ENCODE measurements at regions not wholly inside any gene's neighbourhood (a gene's known extent, or its start where the extent isn't known, plus 50 kb on each side); places are given as distances from the start of the nearest gene placed in this dataset.

DNA sequence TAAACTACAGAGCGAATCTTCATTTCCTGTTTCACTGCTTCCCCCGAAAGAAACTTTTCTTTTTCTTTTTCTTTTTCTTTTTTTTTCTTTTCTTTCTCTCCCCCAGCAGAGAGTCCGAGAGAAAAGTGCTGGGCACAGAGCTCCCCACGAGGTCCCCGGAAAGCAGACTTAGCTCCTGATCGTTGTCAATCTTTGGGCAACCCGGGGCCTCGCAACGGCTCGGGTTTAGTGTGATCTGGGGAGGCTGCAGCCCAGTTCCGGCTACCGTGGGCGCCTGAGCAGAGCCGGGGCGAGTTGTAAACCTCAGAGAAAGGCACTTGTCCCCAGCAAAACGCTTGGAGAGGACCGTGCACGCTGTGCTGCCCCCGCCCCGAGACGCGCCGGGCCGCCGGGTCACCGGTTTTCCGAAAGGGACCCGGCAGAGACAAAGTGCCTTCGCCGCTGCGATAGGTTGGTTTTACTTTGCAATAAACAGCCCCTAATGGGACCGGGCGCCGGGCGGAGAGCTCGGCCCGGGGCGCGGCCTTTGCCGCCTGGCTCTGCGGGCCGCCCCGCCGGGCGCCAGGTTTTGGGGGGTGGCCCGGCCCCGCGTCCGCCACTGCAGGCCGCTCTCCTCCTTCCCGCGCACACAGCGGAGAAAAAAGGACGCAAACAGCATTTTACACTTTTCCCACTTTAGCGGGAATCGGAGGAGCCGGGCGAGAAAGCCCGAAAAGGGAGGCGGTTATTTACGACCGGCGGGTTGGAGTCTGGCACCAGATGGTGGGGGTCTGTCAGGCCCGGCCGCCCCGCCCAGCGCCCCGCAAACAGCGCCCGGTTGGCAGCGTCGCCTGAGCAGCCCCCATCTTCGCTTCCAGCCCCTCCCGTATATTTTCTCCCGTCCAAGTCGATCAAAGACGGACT lies 136.0 kb downstream of the INSIG2 start (continued):
- TF ChIP-seq ZNF224 (CRISPR knock-in tag; IDR thresholded peaks at IDR 0.05) = no peak
- TF ChIP-seq ZNF785 (CRISPR knock-in tag; IDR thresholded peaks at IDR 0.05) = no peak

DNA sequence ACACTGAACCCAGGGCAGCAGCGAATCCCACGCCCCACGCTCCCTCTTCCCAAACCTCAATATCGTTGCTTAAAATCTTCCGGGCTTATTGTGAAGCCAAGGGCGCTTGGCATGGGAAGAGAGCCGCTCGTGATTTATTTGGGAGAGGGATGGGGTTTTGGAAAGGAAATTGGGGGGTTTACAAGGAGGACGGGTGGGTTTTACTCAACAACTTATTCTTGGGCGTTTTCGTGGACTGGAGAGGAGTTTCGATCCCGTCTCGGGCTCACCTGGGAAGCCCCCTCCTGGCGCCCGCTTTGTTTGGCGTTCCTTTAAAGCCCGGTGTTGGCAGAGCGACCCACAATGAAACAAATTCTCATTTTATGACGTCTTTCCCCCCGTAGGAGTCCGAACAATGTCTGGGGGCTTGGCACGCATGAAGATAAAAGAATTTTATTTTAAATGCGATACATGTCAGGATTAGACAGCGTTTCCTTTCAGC lies 135.3 kb downstream of the INSIG2 start:
- ChIA-PET CTCF (ENCODE audit: low intra/inter-chr PET ratio) (no interaction called here), POLR2A (interaction anchor here (0.7 kb wide), 1 partner anchor 13 kb away, joined by 4 read pairs; no protein-coding TSS in a partner anchor)
- H3K9me1 ChIP-seq (ENCODE audit: control insufficient read depth, insufficient read depth, low read length) = no peaks in the 10 kb centered on the region
- H3K4me2 ChIP-seq (ENCODE audit: insufficient read depth, low read length) = no peak overlapping the region
- in situ Hi-C loops (cut with MboI) = no loop called here
- H3K79me2 ChIP-seq (ENCODE audit: control insufficient read depth, insufficient read depth, low read length) = no peaks in the 10 kb centered on the region
- H3K9me3 ChIP-seq (replicated peaks; ENCODE audit: control insufficient read depth, insufficient read depth, low read depth, low read length) = no peaks in the 10 kb centered on the region
- no peaks in the 10 kb centered on the region for H3K36me3 ChIP-seq (ENCODE audit: control insufficient read depth, insufficient read depth, low read length)
- no peak overlapping the region for H3K4me3 ChIP-seq
- intact Hi-C loops (cut with micrococcal nuclease) = loop anchor here (5.0 kb wide), 1 partner anchor 181 kb away; no protein-coding TSS in a partner anchor
- H2AFZ ChIP-seq (ENCODE audit: low read depth, low read length) = no peak overlapping the region
- H4K20me1 ChIP-seq (replicated peaks; ENCODE audit: control insufficient read depth, insufficient read depth, low read length) = no peaks in the 10 kb centered on the region
- no peak for FAIRE-seq
- DNase-seq (ENCODE audit: extremely low read depth in 1 of 4, low spot score in 3 of 4) = no peak
- ATAC-seq = no peak
- H3K4me1 ChIP-seq (replicated peaks in 1 of 2; ENCODE audit: control insufficient read depth in 2 of 2, insufficient read depth in 2 of 2, low read length in 2 of 2) = peaks cover 0 to 7% of the 10 kb centered on the region in 2 experiments; a peak in 1 of 5 replicates
- BruUV-seq (replicated peaks) = no TSS peak
- H3K9ac ChIP-seq (ENCODE audit: insufficient read depth in 1 of 2, low read depth in 2 of 2, low read length in 2 of 2) = no peak overlapping the region
- WGBS (ENCODE audit: insufficient coverage, low coverage, missing lambda C conversion rate) = 9% methylated on average over 25 of the region's 25 CpGs
- H3K27ac ChIP-seq (ENCODE audit: extremely low read depth, low read depth, low read length) = no peak overlapping the region
- TF ChIP-seq, protein P1, sequence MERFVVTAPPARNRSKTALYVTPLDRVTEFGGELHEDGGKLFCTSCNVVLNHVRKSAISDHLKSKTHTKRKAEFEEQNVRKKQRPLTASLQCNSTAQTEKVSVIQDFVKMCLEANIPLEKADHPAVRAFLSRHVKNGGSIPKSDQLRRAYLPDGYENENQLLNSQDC (CRISPR knock-in tag; IDR thresholded peaks at IDR 0.05) = no peak
- H3K27me3 ChIP-seq (ENCODE audit: control insufficient read depth in 2 of 2, insufficient read depth in 2 of 2, low read length in 2 of 2) = peaks cover 15 to 26% of the 10 kb centered on the region in 2 experiments

All from K562 (cell line).